GM19328 (cell line): ENCODE measurements at regions not wholly inside any gene's neighbourhood (a gene's known extent, or its start where the extent isn't known, plus 50 kb on each side); places are given as distances from the start of the nearest gene placed in this dataset.
A peak's percentile ranks its signal among the peaks of the same experiment; 100 is the strongest.

Experiments
- ATAC-seq: cut with Tn5 transposase; IDR thresholded peaks from one replicate; pipeline ENCODE4 v1.9.1; 2021; ENCODE audit warnings: mild to moderate bottlenecking, moderate library complexity; ENCODE audit not compliant: unreplicated experiment

DNA sequence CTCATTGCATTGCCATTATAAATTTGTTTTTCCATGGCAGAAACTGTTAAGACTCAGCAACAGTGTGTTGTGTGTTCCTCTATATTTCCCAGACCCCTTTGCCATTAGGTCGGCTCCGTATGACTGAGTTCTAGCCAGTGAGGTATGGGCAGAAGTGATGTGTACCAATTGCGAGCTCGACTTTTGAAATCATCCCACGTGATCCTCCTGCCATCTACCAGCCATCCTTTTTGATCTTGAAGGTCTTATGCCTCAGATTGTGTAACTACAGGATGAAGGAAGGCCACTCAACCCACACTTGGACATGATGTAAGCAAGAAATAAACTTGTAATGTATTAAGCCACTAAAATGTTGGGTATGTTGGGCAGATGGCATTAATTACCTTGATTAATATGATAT is 562.3 kb downstream of the PDCD6IP start:
- no peak for ATAC-seq

DNA sequence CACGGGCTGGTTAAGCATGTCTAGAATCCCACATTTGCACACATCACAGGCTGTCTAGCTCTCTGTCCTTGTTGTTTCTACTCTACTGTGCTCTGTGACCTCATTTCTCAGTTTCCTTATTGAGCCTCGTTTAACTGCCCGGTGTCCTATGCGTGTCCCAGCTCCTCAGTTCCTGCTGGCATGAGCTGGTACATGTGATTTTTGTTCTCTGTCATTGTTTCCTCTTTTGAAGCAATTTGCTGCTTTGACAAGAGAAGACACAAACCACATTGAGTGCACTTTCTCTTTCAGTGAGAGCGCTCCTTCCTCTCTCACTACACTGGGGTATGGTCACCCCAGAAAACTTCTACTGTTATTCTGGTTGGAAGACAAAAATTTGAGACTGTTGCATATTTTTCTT is 563.5 kb downstream of the PDCD6IP start:
- peak; percentile 96 for ATAC-seq

DNA sequence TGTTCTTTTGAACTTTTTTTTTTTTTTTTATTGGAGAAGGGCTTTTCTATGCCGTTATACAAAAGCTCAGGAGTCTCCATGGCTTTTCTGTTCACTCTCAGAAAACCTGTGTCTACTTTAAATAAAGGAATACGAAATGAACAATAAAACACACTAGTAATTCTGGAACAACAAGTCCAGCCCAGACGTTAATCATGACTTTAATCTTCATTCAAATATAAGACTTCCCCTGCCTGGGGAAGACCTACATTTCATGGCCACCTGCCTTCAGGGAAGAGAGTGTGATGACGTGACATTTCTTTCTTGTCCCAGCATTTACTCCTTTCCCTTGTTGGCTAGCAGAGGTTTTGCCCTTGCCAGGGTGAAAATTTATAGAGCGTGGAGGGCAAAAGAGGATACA is 564.5 kb downstream of the PDCD6IP start:
- ATAC-seq = no peak

DNA sequence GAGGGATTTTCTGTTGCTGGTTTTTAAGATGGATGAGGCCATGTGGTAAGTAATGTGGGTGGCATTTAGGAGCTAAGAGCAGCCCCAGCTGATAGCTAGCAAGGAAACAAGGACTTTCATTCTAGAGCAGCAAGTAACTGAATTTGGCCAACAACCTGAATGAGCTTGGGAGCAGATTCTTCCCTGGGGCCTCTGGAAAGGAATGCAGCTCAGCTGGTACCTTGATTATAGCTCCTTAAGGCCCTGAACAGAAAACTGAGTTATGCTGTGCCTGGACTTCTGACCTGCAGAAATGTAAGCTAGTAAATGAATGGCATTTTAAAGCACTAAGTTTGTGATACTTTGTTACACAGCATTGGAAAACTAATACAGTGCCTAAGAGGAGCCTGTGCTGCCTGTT is 565.5 kb downstream of the PDCD6IP start:
- no peak for ATAC-seq

DNA sequence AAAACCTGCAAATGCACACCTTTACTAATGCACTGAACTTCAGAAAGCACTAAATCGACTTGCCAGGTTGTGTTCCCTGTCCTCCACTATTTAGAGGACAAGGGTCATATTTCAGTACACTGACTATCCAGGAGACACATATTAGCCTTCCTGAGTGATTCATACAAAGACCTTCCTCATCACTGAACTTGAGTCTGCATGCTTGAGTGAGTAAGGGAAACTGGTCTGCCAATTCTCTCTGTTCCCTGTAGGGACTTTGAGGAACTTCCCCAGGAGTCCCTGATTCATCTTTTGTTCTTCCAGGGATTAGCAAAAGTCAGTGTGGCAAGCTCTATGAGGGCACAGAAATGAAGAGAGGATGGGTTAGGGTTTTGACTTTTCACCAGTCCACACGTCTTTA is 565.9 kb downstream of the PDCD6IP start:
- ATAC-seq = no peak

DNA sequence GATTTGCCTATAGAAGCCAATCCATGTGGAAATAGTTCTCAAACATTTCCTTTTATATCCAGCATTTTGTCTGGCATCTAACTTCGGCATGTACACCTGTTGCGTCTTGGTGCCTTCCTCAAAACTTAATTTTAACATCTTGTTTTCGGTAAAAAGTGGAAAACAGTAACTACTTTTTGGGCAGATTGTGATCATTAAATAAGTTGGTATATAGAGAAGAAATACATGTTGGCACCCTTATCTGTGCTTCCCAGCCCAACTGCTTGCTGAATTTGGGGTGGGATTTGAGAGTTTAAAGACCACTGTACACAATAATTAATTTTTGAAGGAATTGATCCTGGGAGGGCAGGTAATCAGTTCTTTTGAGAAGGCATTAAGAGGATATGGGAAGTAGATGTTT is 566.8 kb downstream of the PDCD6IP start:
- ATAC-seq = no peak

DNA sequence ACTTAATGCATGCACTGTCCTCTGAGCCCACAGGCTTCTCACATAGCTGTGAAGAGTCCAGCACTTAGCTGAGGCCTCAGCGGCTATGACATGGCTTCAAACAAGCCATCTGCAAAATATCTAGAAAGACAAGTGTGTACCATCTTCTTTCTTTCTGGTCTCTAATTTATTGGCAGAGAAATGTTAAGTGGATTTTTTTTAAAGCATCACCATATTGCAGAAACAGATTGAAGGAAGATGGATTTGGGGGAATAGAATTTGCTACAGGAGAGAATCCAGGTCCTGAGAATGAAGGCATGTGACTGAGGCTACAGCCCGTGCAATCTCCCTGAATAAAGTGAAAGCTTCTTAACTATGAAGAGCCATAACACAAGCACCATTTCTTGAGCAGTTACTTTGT is 567.3 kb downstream of the PDCD6IP start:
- ATAC-seq = no peak

DNA sequence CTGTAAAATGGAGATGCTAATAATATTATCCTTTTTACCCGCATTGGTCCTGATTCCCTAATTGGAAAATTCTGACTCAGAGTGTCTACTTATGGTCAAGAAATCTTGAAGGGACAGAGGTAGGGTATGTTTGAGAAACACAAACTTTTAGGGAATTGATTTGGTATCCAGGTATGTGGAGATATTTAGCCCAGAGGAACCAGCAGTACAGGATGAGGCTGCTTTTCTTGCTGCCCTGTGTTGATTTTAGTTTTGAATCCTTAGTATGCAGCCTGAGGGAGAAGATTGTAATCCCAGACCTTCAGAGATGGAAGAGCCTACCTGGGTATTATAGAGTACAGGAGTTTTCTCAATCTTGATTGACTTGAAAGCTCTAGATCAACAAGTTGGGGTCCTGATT is 569.1 kb downstream of the PDCD6IP start:
- no peak for ATAC-seq

DNA sequence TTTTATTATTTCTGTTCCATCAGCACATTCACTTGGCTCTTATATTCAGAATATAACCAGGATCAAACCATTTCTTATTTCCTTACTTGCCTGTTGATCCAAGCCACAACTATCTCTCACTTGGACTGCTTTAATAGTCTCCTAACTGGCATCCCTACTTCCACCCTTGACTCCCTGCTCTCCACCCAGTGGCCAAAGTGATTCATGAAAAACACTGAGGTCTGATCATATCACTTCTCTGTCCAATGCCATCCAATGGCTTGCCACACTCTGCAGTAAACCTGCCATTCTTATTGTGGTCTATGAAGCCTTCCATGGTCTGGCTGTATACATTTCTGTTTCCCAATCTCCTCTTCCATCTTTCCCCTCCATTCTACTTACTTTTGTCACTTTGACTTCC is 576.1 kb downstream of the PDCD6IP start:
- ATAC-seq = no peak

DNA sequence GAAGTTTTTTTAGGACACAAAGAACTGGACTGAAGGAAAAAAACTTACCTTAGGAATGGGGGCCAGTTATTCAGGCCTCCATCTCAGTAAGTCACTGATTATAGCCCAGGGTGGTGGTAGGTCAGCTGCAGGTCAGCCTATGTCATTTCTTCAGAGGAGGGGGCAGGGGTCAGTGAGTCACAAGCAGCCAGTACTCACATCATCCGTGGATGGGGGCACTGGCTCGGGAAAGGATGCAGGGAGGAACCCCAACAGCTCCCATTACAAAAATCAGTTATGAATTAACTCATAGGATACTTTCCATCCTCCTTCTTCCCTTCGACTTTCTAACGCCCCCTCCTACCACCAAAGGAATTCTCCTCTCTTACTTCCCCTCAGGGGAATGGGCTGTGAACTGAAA is 578.3 kb downstream of the PDCD6IP start:
- no peak for ATAC-seq

DNA sequence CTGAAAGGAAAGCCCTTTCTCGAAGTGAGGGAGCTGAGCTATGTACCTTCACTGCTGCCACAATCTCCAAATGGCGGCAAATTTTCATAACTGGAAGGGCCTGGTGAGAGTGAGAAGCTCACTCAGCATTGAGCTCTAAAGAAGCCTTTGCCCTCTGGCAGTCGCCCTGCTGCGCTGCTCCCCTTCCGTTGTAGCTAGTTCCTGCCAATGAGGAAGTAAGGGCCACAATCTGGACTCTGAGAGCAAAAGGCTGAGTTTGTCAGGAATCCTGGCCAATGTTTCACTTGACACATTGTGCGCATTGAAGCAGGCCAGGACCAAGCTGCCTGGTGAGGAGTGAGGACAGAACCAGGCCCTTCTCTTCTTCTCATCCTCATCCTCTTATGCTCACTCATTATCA is 579.5 kb downstream of the PDCD6IP start:
- no peak for ATAC-seq

DNA sequence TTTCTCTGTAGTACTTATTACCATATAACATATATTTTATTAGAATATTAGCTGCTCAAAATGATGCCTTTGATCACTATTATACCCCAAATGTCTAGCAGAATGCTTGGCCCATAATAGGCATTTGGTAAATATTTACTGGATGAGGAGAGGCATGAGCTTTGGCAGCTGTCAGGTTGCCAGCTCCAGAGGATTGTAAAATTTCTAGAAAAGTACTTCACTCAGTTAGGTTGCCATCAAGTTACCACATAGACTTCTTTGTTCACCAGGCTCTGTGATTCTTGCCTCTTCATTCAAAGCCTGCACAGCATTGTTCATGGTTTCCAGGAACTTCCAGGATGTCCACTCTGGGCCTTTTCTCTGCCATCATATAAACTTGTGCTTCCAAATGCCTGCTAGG is 582.8 kb downstream of the PDCD6IP start:
- ATAC-seq = no peak

DNA sequence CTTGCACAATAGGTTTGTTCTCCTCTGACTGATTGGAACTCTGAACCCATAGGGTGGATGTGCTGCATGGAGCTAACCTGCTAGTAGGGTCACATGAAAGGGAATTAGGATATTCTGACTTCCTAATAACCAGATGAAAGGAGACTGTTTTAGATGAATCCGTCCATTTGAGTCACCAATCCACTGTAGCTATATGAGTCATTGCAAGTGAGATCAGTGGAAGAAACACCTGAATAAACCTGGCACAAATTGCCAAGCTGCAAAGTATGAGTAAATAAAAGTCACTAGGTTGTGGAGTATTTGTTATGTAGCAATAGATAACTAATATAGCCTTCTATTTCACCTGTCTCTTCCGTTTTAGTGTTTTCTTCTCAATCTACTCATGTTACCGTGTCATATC is 584.4 kb downstream of the PDCD6IP start:
- ATAC-seq = no peak

DNA sequence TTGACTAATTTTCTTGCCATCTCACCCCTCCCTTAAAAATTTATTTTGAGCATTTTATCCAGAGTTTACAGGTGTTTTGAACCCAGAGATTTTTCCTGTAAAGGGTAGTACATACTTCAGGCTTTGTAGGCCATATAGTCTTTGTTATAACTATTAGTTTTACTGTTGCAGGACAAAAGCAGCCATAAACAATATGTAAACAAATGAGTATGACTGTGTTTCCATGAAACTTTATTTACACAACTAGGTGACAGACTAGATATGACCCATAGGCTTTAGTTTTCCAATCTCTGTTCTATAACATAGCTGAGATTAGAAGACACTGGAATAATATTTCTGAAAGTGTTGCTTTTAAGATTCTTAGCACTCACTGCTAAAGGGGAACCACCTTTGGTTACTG is 587.9 kb downstream of the PDCD6IP start:
- ATAC-seq = no peak

DNA sequence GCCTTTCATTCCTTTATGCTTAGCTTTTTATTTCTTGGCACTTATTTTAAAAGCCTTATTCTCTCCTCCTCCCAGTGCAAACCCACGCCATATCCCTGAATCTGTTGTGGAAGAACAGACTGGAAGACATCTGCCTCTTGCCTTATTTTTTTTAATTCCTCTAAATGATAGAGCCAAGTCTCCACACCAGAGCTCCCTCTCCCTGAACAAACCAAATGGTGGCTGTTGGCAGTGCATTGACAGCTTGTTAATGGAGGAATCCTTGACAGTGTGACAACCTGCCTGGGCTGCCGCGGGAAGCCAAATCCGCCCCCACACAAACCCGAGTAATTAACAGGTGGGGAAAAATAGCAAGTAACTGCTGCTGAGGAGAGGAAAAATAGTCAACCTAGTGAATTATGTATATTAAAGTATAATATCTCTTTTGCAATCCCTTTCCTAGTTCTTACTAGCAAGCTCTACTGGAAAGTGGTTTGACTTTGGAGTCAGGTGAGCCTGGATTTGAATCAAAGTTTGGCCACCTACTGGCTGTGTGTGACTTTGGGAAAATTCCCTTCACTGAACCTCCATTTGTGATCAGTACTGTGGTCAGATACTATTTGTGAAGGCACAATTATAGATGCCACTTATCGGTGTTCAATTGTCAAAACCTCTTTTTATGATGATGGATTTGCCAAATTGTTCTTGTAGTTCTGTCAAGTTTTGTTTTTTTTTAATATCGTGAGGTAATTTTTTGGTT is 589.6 kb downstream of the PDCD6IP start:
- ATAC-seq = no peak

DNA sequence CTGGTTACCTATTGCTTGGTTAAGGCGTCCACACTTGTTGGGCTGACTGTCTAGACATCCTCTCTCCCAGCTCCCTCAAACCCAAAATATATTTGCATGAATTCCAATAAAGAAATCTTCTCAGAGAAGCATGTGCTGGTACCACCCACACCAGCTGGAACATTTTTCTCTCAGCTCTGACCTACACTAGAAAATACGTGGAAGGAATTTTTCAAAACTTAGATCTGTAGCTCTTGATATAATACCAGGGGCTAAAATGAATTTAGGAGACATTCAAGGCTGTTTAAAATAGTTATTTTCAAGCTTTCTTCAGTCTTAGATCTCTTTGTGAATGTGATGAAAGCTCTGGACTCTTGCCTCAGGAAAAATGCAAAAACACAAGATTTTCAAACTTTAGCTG is 590.4 kb downstream of the PDCD6IP start:
- ATAC-seq = no peak

DNA sequence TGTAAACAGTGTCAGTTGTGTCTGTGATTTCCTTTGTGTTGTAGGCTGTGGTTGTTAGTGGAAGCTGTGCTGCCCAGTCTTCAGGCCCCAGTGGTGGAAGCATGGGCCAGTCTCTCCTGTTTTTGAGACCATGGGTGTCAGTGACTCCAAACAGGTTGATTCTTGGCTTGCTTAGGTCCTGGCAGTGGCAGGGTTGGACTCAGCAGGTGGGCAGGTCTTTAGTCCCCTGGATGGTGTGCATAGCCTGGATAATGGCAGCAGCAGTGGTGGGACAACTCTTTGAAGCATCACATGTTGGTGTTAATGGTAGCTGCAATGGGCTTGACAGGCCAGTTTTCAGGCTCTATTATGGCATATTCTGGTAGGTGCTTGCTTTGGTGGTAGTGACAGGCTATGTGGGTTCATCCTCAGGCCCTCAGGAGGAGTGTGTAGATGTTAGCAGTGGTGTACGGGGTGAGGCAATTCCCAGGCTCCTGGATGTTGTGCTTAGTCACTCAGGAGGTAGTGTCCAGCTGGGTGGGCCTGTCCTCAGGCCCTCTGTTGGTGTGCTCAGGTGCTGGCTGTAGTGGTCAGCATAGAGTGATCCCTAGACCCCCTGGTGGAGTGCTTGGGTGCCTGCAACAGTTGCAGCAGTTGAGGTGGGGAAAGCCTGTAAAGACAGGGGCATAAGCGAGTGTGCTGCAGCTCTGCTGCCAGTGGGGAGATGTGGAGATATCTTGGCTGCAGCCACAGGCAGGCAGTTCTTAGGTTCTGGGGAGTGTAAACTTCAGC is 596.7 kb downstream of the PDCD6IP start:
- ATAC-seq = no peak

DNA sequence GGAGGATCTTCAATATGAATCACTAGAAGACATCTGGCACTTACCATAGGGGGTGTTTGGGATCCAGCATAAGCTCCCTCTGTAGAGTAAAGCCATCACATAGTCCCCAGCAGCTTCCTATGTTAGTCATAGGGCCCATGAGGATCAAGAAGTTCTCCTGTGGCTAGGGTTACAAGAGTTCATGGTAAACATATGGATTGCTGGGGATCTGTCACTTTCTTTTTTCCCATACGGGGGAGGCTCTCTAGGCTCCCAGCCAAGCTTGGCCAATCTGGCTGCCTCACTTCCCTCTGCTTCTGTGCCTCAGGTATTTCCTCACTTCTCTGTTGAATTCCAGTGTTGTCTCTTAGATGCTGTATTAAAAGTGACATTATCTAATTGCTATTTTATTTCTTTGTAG is 597.9 kb downstream of the PDCD6IP start:
- ATAC-seq = no peak

DNA sequence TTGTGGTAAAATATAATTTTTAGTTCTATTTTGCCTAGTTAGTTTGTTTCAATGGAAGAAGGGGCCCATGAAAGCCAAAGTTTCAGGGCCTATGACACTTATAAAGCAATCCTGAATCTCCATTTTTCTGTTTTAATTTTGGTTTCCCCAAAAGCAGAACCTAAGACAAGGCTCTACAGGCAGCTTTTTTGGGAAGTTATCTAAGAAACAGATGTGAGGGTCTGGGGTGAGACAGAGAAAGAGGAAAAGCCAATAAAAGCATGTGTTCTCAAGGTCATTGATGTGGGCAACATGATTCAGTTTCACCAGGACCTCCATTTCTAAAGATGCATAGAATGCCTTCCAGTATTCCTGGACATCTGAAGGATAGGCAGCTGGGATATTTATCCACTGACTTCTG is 598.5 kb downstream of the PDCD6IP start:
- ATAC-seq = no peak

DNA sequence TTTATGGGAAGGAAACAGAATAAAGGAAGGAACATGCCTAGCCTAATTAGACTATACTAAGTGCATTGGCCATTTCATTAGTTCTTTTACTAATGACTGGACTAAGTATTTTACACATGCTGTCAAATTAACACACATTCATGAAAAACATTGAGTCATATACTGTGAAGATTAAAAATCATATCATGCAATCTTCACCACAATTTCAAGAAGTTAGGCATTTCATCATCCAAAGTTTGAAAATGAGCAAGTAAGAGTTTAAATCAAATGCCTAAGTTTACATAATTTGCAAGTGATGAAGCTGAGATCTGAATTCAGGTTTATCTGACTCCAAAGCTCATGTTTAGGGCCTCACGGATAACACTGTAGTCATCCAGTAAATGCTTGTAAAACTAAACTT is 601.0 kb downstream of the PDCD6IP start:
- ATAC-seq = no peak

DNA sequence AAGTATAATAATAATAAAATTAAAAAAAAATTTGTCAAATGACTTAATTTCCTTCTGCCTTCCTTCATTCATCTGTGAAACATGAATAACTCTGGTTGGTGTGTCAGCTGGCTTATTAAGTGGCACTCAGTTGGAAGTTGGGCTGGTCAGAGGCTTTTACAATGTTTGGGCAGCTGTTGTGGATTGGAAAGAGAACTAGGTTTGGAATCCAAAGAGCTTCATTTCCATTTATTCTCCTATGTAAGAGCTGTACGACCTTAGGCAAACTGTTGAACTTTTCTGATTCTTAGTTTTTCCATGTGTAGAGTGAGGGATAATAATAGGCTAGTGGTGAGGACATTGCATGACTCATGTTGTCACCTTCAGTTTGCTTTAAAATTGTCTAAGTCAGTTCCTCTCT is 606.7 kb downstream of the PDCD6IP start:
- no peak for ATAC-seq

DNA sequence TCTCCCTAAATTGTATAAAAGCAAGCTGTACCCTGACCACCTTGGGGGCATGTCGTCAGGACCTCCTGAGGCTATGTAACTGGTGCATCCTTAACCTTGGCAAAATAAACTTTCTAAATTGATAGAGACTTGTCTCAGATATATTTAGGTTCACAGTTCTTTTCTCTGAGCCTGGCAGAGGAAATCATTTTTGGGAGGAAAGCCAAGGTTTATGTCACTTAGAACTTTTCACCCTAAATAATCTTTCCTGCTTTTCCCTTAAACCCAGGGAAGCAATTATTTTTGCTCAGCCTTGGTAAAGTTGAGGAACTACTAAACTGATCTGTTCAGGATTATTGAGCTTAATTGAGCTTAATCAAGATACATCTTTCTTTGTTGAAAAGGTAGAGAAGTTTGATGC is 608.9 kb downstream of the PDCD6IP start:
- ATAC-seq = no peak

DNA sequence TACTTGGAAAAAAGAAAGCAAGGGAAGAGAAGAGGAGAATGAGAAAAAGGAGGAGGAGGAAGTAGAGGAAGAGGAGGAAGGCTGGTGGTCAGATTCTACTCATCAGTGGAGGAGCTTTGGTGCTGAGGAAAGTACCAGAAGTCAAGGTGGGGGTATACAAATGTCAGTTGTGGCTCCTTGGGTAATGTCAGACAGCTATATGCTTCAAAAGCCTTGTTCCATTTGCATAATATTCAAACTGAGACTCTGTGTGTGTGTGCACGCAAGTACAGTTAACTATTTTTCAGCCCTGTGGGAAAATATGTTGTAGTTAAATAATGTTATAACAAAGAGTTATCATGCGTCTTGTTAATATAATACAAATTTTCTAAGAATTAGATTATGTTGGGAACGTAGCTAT is 609.7 kb downstream of the PDCD6IP start:
- no peak for ATAC-seq
